DND-41 (cell line): ENCODE measurements at regions not wholly inside any gene's neighbourhood (a gene's known extent, or its start where the extent isn't known, plus 50 kb on each side); places are given as distances from the start of the nearest gene placed in this dataset.

Experiments
- ATAC-seq: fragments of 200-7000 bp; cut with Tn5 transposase; 3 replicates; pipeline ENCODE4 v1.9.1; 2021; ENCODE audit warnings: low read depth; ENCODE audit not compliant: insufficient read depth
- DNase-seq: peaks from one replicate; pipeline ENCODE4 v3.0.0-alpha.2; 2020
- H2AFZ ChIP-seq: 2 replicates; pipeline ENCODE4 v1.6.0; 2012; ENCODE audit warnings: low read depth, low read length
- H3K27ac ChIP-seq: 2 replicates; pipeline ENCODE4 v1.5.1; 2012; ENCODE audit warnings: low read length, inconsistent platforms
- H3K27me3 ChIP-seq: fragments of 200-600 bp; sonication (generic); 2 replicates; pipeline ENCODE4 v1.6.0; 2012; ENCODE audit warnings: low read length, mild to moderate bottlenecking, inconsistent platforms; ENCODE audit not compliant: insufficient read depth, poor library complexity
- H3K36me3 ChIP-seq: 2 replicates; pipeline ENCODE4 v1.5.1; 2012; ENCODE audit warnings: low read length, inconsistent platforms; ENCODE audit not compliant: insufficient read depth
- H3K4me1 ChIP-seq: 2 replicates; pipeline ENCODE4 v1.5.1; 2012; ENCODE audit warnings: mild to moderate bottlenecking, low read length; ENCODE audit not compliant: insufficient read depth
- H3K4me2 ChIP-seq: 2 replicates; pipeline ENCODE4 v1.6.0; 2012; ENCODE audit warnings: mild to moderate bottlenecking, moderate library complexity, low read length, inconsistent platforms; ENCODE audit not compliant: insufficient read depth
- H3K4me3 ChIP-seq, 2 experiments: fragments of 200-600 bp in 1 of 2; shearing (Covaris generic) in 1 of 2; 2 replicates each; pipeline ENCODE4 v1.5.1; 2012 to 2016; ENCODE audit warnings: inconsistent platforms in 2 of 2, low read length in 2 of 2, mild to moderate bottlenecking in 2 of 2, low read depth in 1 of 2, moderate library complexity in 1 of 2
- H3K79me2 ChIP-seq: 2 replicates; pipeline ENCODE4 v1.6.0; 2012; ENCODE audit warnings: low read length, inconsistent platforms; ENCODE audit not compliant: insufficient read depth
- H3K9ac ChIP-seq: 2 replicates; pipeline ENCODE4 v1.6.0; 2012; ENCODE audit warnings: low read depth, mild to moderate bottlenecking, inconsistent platforms, low read length, moderate library complexity
- H3K9me3 ChIP-seq: 2 replicates; pipeline ENCODE4 v1.5.1; 2012; ENCODE audit warnings: low read length, moderate library complexity, mild to moderate bottlenecking, inconsistent platforms; ENCODE audit not compliant: insufficient read depth, severe bottlenecking
- H4K20me1 ChIP-seq: 2 replicates; pipeline ENCODE4 v1.6.0; 2012; ENCODE audit warnings: low read length; ENCODE audit not compliant: insufficient read depth
- EZH2 ChIP-seq: IDR thresholded peaks from 3 replicates; pipeline ENCODE4 v1.6.1; 2012; ENCODE audit warnings: borderline replicate concordance, low read depth, mild to moderate bottlenecking, moderate library complexity, low read length, inconsistent platforms; ENCODE audit not compliant: severe bottlenecking
- TF ChIP-seq, protein P1 (sequence below): IDR thresholded peaks from 2 replicates; pipeline ENCODE4 v1.5.1; 2012; ENCODE audit warnings: borderline replicate concordance, low read length, moderate library complexity, mild to moderate bottlenecking; ENCODE audit not compliant: poor library complexity, severe bottlenecking; ENCODE audit errors: extremely low read depth

DNA sequence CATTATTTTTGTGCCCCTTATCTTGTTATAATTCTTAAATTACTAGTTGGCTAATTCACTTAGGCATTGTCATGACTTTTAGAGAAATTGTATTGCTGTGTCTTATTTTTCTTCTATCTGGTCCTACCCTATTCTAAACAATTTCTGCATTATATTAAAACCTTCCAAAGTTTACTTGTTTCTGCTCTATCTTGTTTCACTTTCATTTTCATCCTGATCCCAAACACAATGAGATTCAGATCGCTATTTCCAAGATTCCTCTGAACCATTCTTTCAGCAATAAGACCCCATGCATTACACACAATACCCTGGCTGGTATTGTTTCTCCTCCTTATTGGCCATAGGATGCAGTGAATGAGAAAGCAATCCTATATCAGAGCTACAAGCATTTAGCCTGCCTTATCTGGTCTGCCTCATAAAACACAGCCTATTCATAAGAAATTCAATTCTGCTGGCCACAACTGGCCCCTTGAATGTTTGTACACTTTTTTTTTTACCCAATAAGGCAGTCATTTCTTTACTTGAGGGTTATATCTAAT, 69.9 kb upstream of the POU3F2 start:
- no peak for DNase-seq
- TF ChIP-seq, protein P1, sequence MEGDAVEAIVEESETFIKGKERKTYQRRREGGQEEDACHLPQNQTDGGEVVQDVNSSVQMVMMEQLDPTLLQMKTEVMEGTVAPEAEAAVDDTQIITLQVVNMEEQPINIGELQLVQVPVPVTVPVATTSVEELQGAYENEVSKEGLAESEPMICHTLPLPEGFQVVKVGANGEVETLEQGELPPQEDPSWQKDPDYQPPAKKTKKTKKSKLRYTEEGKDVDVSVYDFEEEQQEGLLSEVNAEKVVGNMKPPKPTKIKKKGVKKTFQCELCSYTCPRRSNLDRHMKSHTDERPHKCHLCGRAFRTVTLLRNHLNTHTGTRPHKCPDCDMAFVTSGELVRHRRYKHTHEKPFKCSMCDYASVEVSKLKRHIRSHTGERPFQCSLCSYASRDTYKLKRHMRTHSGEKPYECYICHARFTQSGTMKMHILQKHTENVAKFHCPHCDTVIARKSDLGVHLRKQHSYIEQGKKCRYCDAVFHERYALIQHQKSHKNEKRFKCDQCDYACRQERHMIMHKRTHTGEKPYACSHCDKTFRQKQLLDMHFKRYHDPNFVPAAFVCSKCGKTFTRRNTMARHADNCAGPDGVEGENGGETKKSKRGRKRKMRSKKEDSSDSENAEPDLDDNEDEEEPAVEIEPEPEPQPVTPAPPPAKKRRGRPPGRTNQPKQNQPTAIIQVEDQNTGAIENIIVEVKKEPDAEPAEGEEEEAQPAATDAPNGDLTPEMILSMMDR, result no peak
- TF ChIP-seq EZH2, result no peak
- no peaks in the 10 kb centered on the region for H4K20me1 ChIP-seq

DNA sequence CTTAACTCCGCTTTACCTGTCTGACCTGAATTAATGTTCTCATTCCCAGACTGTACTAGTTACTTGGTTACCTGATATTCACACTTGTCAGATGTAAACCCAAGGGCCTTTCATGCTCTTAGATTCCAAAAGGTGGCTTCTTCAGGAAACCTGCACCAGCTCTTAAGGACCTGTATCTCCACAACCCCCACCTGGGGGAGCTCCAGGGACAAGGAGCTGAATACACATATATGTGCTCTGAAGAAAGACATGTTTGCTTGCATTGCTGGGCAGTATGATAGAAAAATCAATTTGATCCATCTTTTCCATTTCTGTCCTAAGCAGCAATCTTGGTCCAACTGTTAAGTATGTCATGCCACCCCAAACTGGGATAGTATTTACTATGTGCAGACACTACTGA, 64.8 kb upstream of the POU3F2 start:
- no peak for TF ChIP-seq EZH2
- TF ChIP-seq, protein P1, result peak; percentile 28
- no peak overlapping the region for H3K4me3 ChIP-seq
- H3K27ac ChIP-seq, result no peak overlapping the region
- no peak overlapping the region for H2AFZ ChIP-seq
- H4K20me1 ChIP-seq, result no peaks in the 10 kb centered on the region
- no peaks in the 10 kb centered on the region; the same call in 1 of the 2 replicates for H3K4me1 ChIP-seq
- ATAC-seq (no peak), DNase-seq (peak; percentile 6)
- H3K4me2 ChIP-seq, result no peak overlapping the region
- H3K27me3 ChIP-seq, result no peaks in the 10 kb centered on the region
- H3K36me3 ChIP-seq, result no peaks in the 10 kb centered on the region
- H3K9me3 ChIP-seq, result no peaks in the 10 kb centered on the region
- H3K79me2 ChIP-seq, result no peaks in the 10 kb centered on the region
- no peak overlapping the region for H3K9ac ChIP-seq

More for the DNA sequence above, 69.9 kb upstream of the POU3F2 start:
- Histone ChIP-seq H2AFZ (peak overlapping the region; percentile 53; the same call in 1 of the 2 replicates), H3K4me1 (no peaks in the 10 kb centered on the region; the same call in 1 of the 2 replicates), H3K27me3 (no peaks in the 10 kb centered on the region), H3K9ac (no peak overlapping the region), H3K27ac (no peak overlapping the region), H3K4me3 (0 out of 4 replicates have a peak overlapping the region, but pooled peaks of 1 of the 2 experiments have one; percentile 29), H3K4me2 (peak overlapping the region; percentile 44), H3K79me2 (no peaks in the 10 kb centered on the region), H3K36me3 (no peaks in the 10 kb centered on the region), H3K9me3 (no peaks in the 10 kb centered on the region)
- peak; percentile 70 for ATAC-seq

DNA sequence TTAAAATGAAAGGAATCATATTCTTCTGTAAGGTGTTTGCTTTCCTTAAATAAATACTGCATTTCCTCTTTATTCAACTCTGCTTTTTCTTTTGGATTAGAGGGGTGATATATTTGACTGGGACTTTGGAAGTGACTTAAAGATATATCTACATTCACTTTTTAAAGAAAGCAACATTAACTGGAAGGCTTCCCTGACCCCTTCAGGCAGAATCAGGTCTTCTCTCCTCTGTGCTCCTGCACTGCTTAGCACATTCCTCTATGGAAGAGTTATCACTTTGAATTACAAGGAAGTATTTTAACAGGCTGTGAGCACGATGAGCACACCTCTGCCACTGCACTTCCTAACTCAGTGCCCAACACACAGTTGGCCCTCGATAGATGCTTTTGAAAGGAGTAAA, 59.2 kb upstream of the POU3F2 start:
- TF ChIP-seq EZH2, result no peak
- TF ChIP-seq, protein P1, result no peak
- Histone ChIP-seq H3K27ac (no peak overlapping the region), H3K4me2 (no peak overlapping the region), H2AFZ (no peak overlapping the region), H3K36me3 (no peaks in the 10 kb centered on the region), H3K4me3 (no peak overlapping the region), H3K9ac (no peak overlapping the region), H4K20me1 (no peaks in the 10 kb centered on the region), H3K79me2 (no peaks in the 10 kb centered on the region), H3K4me1 (no peaks in the 10 kb centered on the region), H3K27me3 (peaks cover 6% of the 10 kb centered on the region), H3K9me3 (no peaks in the 10 kb centered on the region)
- DNase-seq (no peak), ATAC-seq (no peak)
